HepG2 (cell line): ENCODE measurements at regions not wholly inside any gene's neighbourhood (a gene's known extent, or its start where the extent isn't known, plus 50 kb on each side); places are given as distances from the start of the nearest gene placed in this dataset.

Source experiments
- ATAC-seq: fragments of 200-7000 bp; cut with Tn5 transposase; 3 replicates; pipeline ENCODE4 v1.9.1; 2020; ENCODE audit warnings: mild to moderate bottlenecking, moderate library complexity
- BruUV-seq: library from RNA; stranded (reverse); fragments of 400-500 nt; replicated peaks from 2 replicates; lab custom pipeline; 2021; lab: Mats Ljungman, UMichigan
- CTCF ChIA-PET: fragments of 300-600 bp; formaldehyde crosslinking; extraction: SDS; loops from one replicate; lab custom pipeline; 2021; ENCODE audit warnings: low total read pairs, inconsistent platforms, low intra/inter-chr PET ratio; lab: Yijun Ruan, JAX
- POLR2A ChIA-PET: fragments of 350-600 bp; sonication (Branson Sonifier 250); formaldehyde crosslinking; loops from one replicate; lab custom pipeline; 2020; ENCODE audit warnings: antibody characterized with exemption, inconsistent platforms; lab: Yijun Ruan, JAX
- DNase-seq: peaks from one replicate; pipeline ENCODE4 v3.0.0-alpha.2; 2015; ENCODE audit warnings: low spot score
- FAIRE-seq: peaks from 3 replicates; lab custom pipeline; 2011; peaks lifted over from hg19 to GRCh38; lab: Jason Lieb, UNC
- H2AFZ ChIP-seq: one replicate; pipeline ENCODE4 v1.6.1; 2011; ENCODE audit warnings: low read length, inconsistent platforms
- H3K27ac ChIP-seq: fragments of 300-600 bp; 3 replicates; pipeline ENCODE4 v1.8.0; 2011; ENCODE audit warnings: mixed run types, mild to moderate bottlenecking, mixed read lengths, low read length, inconsistent platforms; ENCODE audit not compliant: insufficient read depth; ENCODE audit errors: extremely low read length
- H3K27me3 ChIP-seq, 2 experiments: fragments of 200-600 bp in 1 of 2; 2 replicates in 1 of 2; 3 replicates in 1 of 2; pipeline versions ENCODE4 v1.6.0 to v1.8.0; 2011; ENCODE audit warnings: low read length in 2 of 2, mild to moderate bottlenecking in 2 of 2, moderate library complexity in 2 of 2, inconsistent platforms in 1 of 2; ENCODE audit not compliant: insufficient read depth in 2 of 2, control insufficient read depth in 1 of 2
- H3K36me3 ChIP-seq, 2 experiments: fragments of 200-600 bp in 1 of 2; replicated peaks in 1 of 2; 2 replicates in 1 of 2; 3 replicates in 1 of 2; pipeline versions ENCODE4 v1.5.1 to v1.8.0; 2011; ENCODE audit warnings: low read length in 2 of 2, inconsistent platforms in 1 of 2; ENCODE audit not compliant: insufficient read depth in 2 of 2, control insufficient read depth in 1 of 2
- H3K4me1 ChIP-seq: 2 replicates; pipeline ENCODE4 v1.5.1; 2012; ENCODE audit warnings: low read length, inconsistent platforms; ENCODE audit not compliant: insufficient read depth
- H3K4me2 ChIP-seq: 2 replicates; pipeline ENCODE4 v1.6.0; 2011; ENCODE audit warnings: low read depth, low read length, inconsistent platforms
- H3K4me3 ChIP-seq, 3 experiments: fragments of 200-600 bp in 1 of 3; sonication (generic), shearing (Covaris generic) in 1 of 3; replicated peaks in 1 of 3; 2 replicates each; pipeline ENCODE4 v1.5.1; 2011 to 2016; ENCODE audit warnings: low read length in 3 of 3, inconsistent platforms in 2 of 3, low read depth in 2 of 3, mild to moderate bottlenecking in 2 of 3, control low read depth in 1 of 3, mixed read lengths in 1 of 3; ENCODE audit not compliant: insufficient read depth in 1 of 3
- H3K79me2 ChIP-seq: one replicate; pipeline ENCODE4 v1.6.1; 2011; ENCODE audit warnings: low read length, inconsistent platforms; ENCODE audit not compliant: insufficient read depth
- H3K9ac ChIP-seq: 2 replicates; pipeline ENCODE4 v1.6.0; 2011; ENCODE audit warnings: mild to moderate bottlenecking, low read depth, low read length, inconsistent platforms; ENCODE audit not compliant: insufficient read depth
- H3K9me3 ChIP-seq: 2 replicates; pipeline ENCODE4 v1.5.1; 2012; ENCODE audit warnings: mild to moderate bottlenecking, low read length
- H4K20me1 ChIP-seq: 2 replicates; pipeline ENCODE4 v1.6.0; 2011; ENCODE audit warnings: inconsistent platforms, mild to moderate bottlenecking, low read length, moderate library complexity; ENCODE audit not compliant: insufficient read depth
- GABPA ChIP-seq, 2 experiments: IDR thresholded peaks; 2 replicates each; pipeline ENCODE4 v1.6.1; 2011 to 2016; ENCODE audit warnings: low read depth in 2 of 2, low read length in 1 of 2, missing biosample characterization in 1 of 2, missing genetic modification characterization in 1 of 2
- GATAD2A ChIP-seq: IDR thresholded peaks from 2 replicates; pipeline ENCODE4 v1.6.1; 2016
- GZF1 ChIP-seq: sonication (generic); formaldehyde crosslinking; IDR thresholded peaks from 2 replicates; pipeline ENCODE4 v1.5.1; 2020; ENCODE audit warnings: mild to moderate bottlenecking, missing genetic modification reagents
- KDM3A ChIP-seq: IDR thresholded peaks from 2 replicates; pipeline ENCODE4 v1.6.1; 2018; ENCODE audit warnings: low read depth, missing compliant biosample characterization
- STAG1 ChIP-seq: sonication (generic); formaldehyde crosslinking; IDR thresholded peaks from 2 replicates; pipeline ENCODE4 v1.4.0; 2020; ENCODE audit warnings: missing genetic modification reagents
- TOE1 ChIP-seq: sonication (generic); formaldehyde crosslinking; IDR thresholded peaks from 2 replicates; pipeline ENCODE4 v1.4.0; 2020; ENCODE audit warnings: mild to moderate bottlenecking, missing genetic modification reagents
- ZC3H4 ChIP-seq: sonication (generic); formaldehyde crosslinking; IDR thresholded peaks from 2 replicates; pipeline ENCODE4 v1.4.0; 2020; ENCODE audit warnings: missing genetic modification reagents, borderline replicate concordance
- ZNF282 ChIP-seq: fragments of 450-650 bp; IDR thresholded peaks from 2 replicates; pipeline ENCODE4 v1.6.1; 2018; ENCODE audit not compliant: partially characterized antibody
- ZNF567 ChIP-seq: sonication (generic); formaldehyde crosslinking; IDR thresholded peaks from 2 replicates; pipeline ENCODE4 v1.8.1; 2023; ENCODE audit warnings: mild to moderate bottlenecking, missing genetic modification reagents, borderline replicate concordance
- ZNF607 ChIP-seq: sonication (generic); formaldehyde crosslinking; IDR thresholded peaks from 2 replicates; pipeline ENCODE4 v1.5.1; 2020; ENCODE audit warnings: missing genetic modification reagents, mild to moderate bottlenecking, borderline replicate concordance
- ZNF780A ChIP-seq: sonication (generic); formaldehyde crosslinking; IDR thresholded peaks from 2 replicates; pipeline ENCODE4 v1.8.0; 2022; ENCODE audit warnings: mild to moderate bottlenecking, missing genetic modification reagents, moderate library complexity
- WGBS: methylation state at CpG from one replicate; pipeline ENCODE4 v1.1.6; 2017; ENCODE audit warnings: low lambda C conversion rate; 5-methylcytosine and 5-hydroxymethylcytosine counted together
- in situ Hi-C: cut with HindIII; loops from 2 replicates; pipeline ENCODE4 v1.10.0; 2017; ENCODE audit warnings: low pct_unique_long_range_greater_than_20kb; ENCODE audit not compliant: extremely low pct_ligation_motif_present
- intact Hi-C: fragments of 100-400 bp; cut with micrococcal nuclease; formaldehyde crosslinking; loops from one replicate; pipeline ENCODE4 v1.10.0; 2022; ENCODE audit not compliant: unreplicated experiment
- TF ChIP-seq, protein P1 (sequence below): sonication (generic); formaldehyde crosslinking; IDR thresholded peaks from 2 replicates; pipeline ENCODE4 v1.4.0; 2020; ENCODE audit warnings: missing genetic modification reagents
- TF ChIP-seq, protein P2 (sequence below): sonication (generic); formaldehyde crosslinking; IDR thresholded peaks from 2 replicates; pipeline ENCODE4 v1.5.1; 2020; ENCODE audit warnings: mild to moderate bottlenecking, missing genetic modification reagents, borderline replicate concordance

DNA sequence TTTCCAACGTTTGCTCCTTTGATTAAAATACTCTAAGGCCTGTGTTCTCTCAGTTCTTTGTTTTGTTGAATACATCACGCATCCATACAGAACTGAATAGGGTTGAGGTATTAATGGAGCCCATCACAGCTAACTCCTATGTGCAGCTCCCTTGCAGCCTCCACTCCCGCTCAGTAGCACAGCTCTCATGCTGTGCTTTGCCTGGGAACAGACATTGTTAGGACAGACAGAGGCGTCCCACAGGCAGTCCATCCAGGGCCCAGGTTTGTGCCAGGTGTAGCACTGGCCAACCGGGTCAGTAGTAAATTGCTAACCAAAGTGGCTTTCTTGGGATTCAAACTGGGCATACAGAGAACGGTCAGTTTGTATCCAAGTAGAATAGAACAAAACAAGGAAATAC, 644.7 kb upstream of the NRP1 start (continued):
- TF ChIP-seq ZC3H4 (CRISPR knock-in tag): no peak
- TF ChIP-seq ZNF567: no peak
- no peak for TF ChIP-seq ZNF607
- TF ChIP-seq GABPA (IDR thresholded peaks at IDR 0.05; ENCODE audit: low read depth, low read length): no peak
- TF ChIP-seq GABPA (CRISPR knock-in tag; IDR thresholded peaks at IDR 0.05; ENCODE audit: low read depth): no peak

DNA sequence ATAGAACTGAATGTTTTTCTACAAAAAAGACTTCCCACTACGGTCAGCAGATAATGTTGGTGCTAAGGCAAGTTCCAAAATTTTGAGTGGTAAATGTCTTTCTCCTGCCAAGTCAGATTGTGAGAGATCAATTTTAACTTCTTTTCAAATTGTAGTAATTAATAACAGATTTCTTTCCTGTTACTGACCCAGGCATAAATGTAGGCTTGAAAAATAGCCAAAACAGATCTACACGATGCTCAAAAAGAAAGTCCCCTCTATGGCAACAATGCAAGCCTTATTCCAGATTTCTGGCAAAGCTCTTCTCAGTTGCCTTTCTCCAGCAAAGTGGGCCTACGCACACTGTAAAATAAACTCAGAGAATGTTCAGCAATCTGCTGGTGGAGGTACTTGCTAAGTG, 641.0 kb upstream of the NRP1 start:
- no peak for FAIRE-seq

DNA sequence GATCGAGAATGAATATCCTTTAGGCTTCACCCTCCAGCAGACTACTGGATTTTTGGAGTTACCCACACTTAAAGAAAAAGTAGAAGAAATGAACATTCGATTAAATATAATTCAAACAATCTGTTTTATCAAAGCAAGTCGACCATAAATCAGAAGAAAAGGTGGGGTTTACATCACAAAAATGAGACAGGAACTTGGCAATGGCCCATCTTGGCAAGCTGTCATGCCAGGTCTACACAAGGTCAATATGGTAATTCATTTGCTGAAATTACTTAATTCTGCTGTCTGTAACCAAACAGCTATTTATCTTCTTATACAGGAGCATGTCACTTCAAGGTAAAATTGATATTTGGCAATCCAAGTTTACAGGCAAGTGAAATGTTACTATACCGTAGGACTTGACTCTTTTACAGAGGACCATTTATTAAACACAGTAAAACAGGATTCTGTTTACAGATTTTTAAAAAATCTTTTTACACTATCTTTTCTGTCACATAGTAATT, 640.6 kb upstream of the NRP1 start:
- Histone ChIP-seq H3K4me1 (no peaks in the 10 kb centered on the region), H3K4me3 (no peak overlapping the region), H3K9ac (no peak overlapping the region), H3K4me2 (no peak overlapping the region), H4K20me1 (no peaks in the 10 kb centered on the region), H2AFZ (no peak overlapping the region), H3K36me3 (no peaks in the 10 kb centered on the region), H3K27me3 (no peaks in the 10 kb centered on the region; a peak in 1 of 5 replicates), H3K79me2 (no peaks in the 10 kb centered on the region), H3K9me3 (no peaks in the 10 kb centered on the region), H3K27ac (no peak overlapping the region)
- ATAC-seq (no peak), FAIRE-seq (no peak), DNase-seq (no peak)
- BruUV-seq: no TSS peak
- CTCF ChIA-PET: no interaction called here
- in situ Hi-C loops: no loop called here
- intact Hi-C loops: no loop called here
- POLR2A ChIA-PET: no interaction called here
- WGBS: 6% methylated on average over 4 of the region's 4 CpGs
- TF ChIP-seq TOE1 (CRISPR knock-in tag) (no peak), ZNF282 (no peak), GZF1 (no peak), STAG1 (CRISPR knock-in tag) (no peak), GATAD2A (no peak)
- TF ChIP-seq, protein P1, sequence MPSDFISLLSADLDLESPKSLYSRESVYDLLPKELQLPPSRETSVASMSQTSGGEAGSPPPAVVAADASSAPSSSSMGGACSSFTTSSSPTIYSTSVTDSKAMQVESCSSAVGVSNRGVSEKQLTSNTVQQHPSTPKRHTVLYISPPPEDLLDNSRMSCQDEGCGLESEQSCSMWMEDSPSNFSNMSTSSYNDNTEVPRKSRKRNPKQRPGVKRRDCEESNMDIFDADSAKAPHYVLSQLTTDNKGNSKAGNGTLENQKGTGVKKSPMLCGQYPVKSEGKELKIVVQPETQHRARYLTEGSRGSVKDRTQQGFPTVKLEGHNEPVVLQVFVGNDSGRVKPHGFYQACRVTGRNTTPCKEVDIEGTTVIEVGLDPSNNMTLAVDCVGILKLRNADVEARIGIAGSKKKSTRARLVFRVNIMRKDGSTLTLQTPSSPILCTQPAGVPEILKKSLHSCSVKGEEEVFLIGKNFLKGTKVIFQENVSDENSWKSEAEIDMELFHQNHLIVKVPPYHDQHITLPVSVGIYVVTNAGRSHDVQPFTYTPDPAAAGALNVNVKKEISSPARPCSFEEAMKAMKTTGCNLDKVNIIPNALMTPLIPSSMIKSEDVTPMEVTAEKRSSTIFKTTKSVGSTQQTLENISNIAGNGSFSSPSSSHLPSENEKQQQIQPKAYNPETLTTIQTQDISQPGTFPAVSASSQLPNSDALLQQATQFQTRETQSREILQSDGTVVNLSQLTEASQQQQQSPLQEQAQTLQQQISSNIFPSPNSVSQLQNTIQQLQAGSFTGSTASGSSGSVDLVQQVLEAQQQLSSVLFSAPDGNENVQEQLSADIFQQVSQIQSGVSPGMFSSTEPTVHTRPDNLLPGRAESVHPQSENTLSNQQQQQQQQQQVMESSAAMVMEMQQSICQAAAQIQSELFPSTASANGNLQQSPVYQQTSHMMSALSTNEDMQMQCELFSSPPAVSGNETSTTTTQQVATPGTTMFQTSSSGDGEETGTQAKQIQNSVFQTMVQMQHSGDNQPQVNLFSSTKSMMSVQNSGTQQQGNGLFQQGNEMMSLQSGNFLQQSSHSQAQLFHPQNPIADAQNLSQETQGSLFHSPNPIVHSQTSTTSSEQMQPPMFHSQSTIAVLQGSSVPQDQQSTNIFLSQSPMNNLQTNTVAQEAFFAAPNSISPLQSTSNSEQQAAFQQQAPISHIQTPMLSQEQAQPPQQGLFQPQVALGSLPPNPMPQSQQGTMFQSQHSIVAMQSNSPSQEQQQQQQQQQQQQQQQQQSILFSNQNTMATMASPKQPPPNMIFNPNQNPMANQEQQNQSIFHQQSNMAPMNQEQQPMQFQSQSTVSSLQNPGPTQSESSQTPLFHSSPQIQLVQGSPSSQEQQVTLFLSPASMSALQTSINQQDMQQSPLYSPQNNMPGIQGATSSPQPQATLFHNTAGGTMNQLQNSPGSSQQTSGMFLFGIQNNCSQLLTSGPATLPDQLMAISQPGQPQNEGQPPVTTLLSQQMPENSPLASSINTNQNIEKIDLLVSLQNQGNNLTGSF: no peak
- TF ChIP-seq, protein P2, sequence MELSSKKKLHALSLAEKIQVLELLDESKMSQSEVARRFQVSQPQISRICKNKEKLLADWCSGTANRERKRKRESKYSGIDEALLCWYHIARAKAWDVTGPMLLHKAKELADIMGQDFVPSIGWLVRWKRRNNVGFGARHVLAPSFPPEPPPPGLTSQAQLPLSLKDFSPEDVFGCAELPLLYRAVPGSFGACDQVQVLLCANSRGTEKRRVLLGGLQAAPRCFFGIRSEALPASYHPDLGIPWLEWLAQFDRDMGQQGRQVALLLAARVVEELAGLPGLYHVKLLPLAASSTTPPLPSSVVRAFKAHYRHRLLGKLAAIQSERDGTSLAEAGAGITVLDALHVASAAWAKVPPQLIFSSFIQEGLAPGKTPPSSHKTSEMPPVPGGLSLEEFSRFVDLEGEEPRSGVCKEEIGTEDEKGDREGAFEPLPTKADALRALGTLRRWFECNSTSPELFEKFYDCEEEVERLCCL: no peak

More for the DNA sequence above, 641.0 kb upstream of the NRP1 start:
- DNase-seq: no peak
- H3K4me2 ChIP-seq: no peak overlapping the region
- H3K4me3 ChIP-seq: no peak overlapping the region
- in situ Hi-C loops: no loop called here
- H2AFZ ChIP-seq: no peak overlapping the region
- H4K20me1 ChIP-seq: no peaks in the 10 kb centered on the region
- no peaks in the 10 kb centered on the region for H3K79me2 ChIP-seq
- intact Hi-C loops: no loop called here
- ChIA-PET CTCF (no interaction called here), POLR2A (no interaction called here)
- BruUV-seq: no TSS peak
- no peaks in the 10 kb centered on the region for H3K36me3 ChIP-seq
- H3K27ac ChIP-seq: no peak overlapping the region
- ATAC-seq: no peak
- H3K9ac ChIP-seq: no peak overlapping the region
- no peaks in the 10 kb centered on the region for H3K4me1 ChIP-seq
- no peaks in the 10 kb centered on the region; a peak in 1 of 5 replicates for H3K27me3 ChIP-seq
- WGBS: 85% methylated on average over 3 of the region's 3 CpGs
- no peaks in the 10 kb centered on the region for H3K9me3 ChIP-seq
- TF ChIP-seq KDM3A (CRISPR knock-in tag): no peak
- TF ChIP-seq ZNF780A (CRISPR knock-in tag): no peak
